ENCODE measurements at regions not wholly inside any gene's neighbourhood (a gene's known extent, or its start where the extent isn't known, plus 50 kb on each side); places are given as distances from the start of the nearest gene placed in this dataset.

GRCh38 chr1:201775380-201775779 lies 53.6 kb upstream of the IPO9 start:
- DNase-seq: no peak

- DNase-seq: no peak
These were observed 50.5 kb upstream of the IPO9 start for GRCh38 chr1:201778279-201779065.
